ENCODE measurements at regions not wholly inside any gene's neighbourhood (a gene's known extent, or its start where the extent isn't known, plus 50 kb on each side); places are given as distances from the start of the nearest gene placed in this dataset.
"Not testable (repeated sequence)": the region's sequence is repeated elsewhere in the genome, so short reads cannot be mapped to it uniquely, and the experiment has no call there.

DNA sequence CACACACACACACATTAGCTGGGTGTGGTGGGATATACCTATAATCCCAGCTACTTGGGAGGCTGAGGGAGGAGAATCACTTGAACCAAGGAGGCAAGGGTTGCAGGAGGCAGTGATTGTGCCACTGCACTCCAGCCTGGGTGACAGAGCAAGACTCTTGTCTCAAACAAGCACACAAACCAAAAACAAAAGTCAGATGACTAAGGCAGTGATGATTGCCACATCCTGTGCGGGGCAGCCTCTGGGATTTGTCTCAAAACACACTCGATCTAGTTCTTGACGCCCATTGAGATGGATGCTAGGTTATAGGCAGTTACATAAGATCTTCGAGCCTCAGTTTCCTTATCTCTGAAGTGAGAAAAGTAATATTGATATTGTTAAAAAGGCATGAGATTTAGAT, 57.8 kb upstream of the NBPF8 start:
- TF ChIP-seq, protein P1, sequence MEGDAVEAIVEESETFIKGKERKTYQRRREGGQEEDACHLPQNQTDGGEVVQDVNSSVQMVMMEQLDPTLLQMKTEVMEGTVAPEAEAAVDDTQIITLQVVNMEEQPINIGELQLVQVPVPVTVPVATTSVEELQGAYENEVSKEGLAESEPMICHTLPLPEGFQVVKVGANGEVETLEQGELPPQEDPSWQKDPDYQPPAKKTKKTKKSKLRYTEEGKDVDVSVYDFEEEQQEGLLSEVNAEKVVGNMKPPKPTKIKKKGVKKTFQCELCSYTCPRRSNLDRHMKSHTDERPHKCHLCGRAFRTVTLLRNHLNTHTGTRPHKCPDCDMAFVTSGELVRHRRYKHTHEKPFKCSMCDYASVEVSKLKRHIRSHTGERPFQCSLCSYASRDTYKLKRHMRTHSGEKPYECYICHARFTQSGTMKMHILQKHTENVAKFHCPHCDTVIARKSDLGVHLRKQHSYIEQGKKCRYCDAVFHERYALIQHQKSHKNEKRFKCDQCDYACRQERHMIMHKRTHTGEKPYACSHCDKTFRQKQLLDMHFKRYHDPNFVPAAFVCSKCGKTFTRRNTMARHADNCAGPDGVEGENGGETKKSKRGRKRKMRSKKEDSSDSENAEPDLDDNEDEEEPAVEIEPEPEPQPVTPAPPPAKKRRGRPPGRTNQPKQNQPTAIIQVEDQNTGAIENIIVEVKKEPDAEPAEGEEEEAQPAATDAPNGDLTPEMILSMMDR (IDR thresholded peaks at IDR 0.05), result not testable (repeated sequence)
- TF ChIP-seq POLR2A (IDR thresholded peaks at IDR 0.05), result not testable (repeated sequence)

All from uterus (tissue), 2 donors.